ENCODE measurements at regions not wholly inside any gene's neighbourhood (a gene's known extent, or its start where the extent isn't known, plus 50 kb on each side); places are given as distances from the start of the nearest gene placed in this dataset.
"Not testable (repeated sequence)": the region's sequence is repeated elsewhere in the genome, so short reads cannot be mapped to it uniquely, and the experiment has no call there.

GRCh38 chrX:7638078-7638710 is 204.8 kb upstream of the VCX start:
- DNase-seq (ENCODE audit: low spot score): no peak

GRCh38 chrX:7637066-7637465 is 205.9 kb upstream of the VCX start:
- DNase-seq (ENCODE audit: low spot score): no peak

- DNase-seq (ENCODE audit: low spot score): no peak
Measured at GRCh38 chrX:7635604-7636003, 207.4 kb upstream of the VCX start.

- no peak for DNase-seq (ENCODE audit: low spot score)
Measured at GRCh38 chrX:7620560-7620959, 222.4 kb upstream of the VCX start.

- no peak for DNase-seq (ENCODE audit: low spot score)
Measured at GRCh38 chrX:7617994-7618393, 225.0 kb upstream of the VCX start.

GRCh38 chrX:7614616-7615015 is 228.4 kb upstream of the VCX start:
- DNase-seq (ENCODE audit: low spot score): no peak

GRCh38 chrX:7608625-7609024 is 234.3 kb upstream of the VCX start:
- DNase-seq (ENCODE audit: low spot score): not testable (repeated sequence)

- DNase-seq (ENCODE audit: low spot score): no peak
Measured at GRCh38 chrX:7606039-7606652, 236.8 kb upstream of the VCX start.

GRCh38 chrX:7603387-7603786 is 239.6 kb upstream of the VCX start:
- DNase-seq (ENCODE audit: low spot score): no peak

- no peak for DNase-seq (ENCODE audit: low spot score)
Measured at GRCh38 chrX:7596822-7597221, 246.1 kb upstream of the VCX start.

GRCh38 chrX:7593370-7593769 is 249.6 kb upstream of the VCX start:
- DNase-seq (ENCODE audit: low spot score): not testable (repeated sequence)

- DNase-seq (ENCODE audit: low spot score): no peak
Measured at GRCh38 chrX:7586126-7586525, 256.8 kb upstream of the VCX start.

- no peak for DNase-seq (ENCODE audit: low spot score)
Measured at GRCh38 chrX:7582191-7582590, 260.8 kb upstream of the VCX start.

GRCh38 chrX:7580127-7580526 is 262.8 kb upstream of the VCX start:
- no peak for DNase-seq (ENCODE audit: low spot score)

GRCh38 chrX:7574325-7574724 is 268.6 kb upstream of the VCX start:
- no peak for DNase-seq (ENCODE audit: low spot score)

GRCh38 chrX:7570432-7571029 is 272.4 kb upstream of the VCX start:
- DNase-seq (ENCODE audit: low spot score): no peak

- DNase-seq (ENCODE audit: low spot score): no peak
Measured at GRCh38 chrX:7568597-7568996, 274.4 kb upstream of the VCX start.

GRCh38 chrX:7568130-7568529 is 274.8 kb upstream of the VCX start:
- no peak for DNase-seq (ENCODE audit: low spot score)

GRCh38 chrX:7552760-7553159 is 290.2 kb upstream of the VCX start:
- no peak for DNase-seq (ENCODE audit: low spot score)

- no peak for DNase-seq (ENCODE audit: low spot score)
Measured at GRCh38 chrX:7546551-7547080, 296.4 kb upstream of the VCX start.

GRCh38 chrX:7545564-7545963 is 297.4 kb upstream of the VCX start:
- no peak for DNase-seq (ENCODE audit: low spot score)

GRCh38 chrX:7542587-7543380 is 300.2 kb upstream of the VCX start:
- DNase-seq (ENCODE audit: low spot score): no peak

Measured in ureter (tissue), 1 donor.